Liver (tissue), 8 donors: ENCODE measurements at regions not wholly inside any gene's neighbourhood (a gene's known extent, or its start where the extent isn't known, plus 50 kb on each side); places are given as distances from the start of the nearest gene placed in this dataset.

Experiments used
- DNase-seq: peaks from one replicate; pipeline ENCODE4 v3.0.0-alpha.2; 2017; ENCODE audit warnings: low spot score
- H3K27ac ChIP-seq, 2 donors: one replicate each; pipeline ENCODE4 v1.7.0; 2013; ENCODE audit warnings: inconsistent platforms in 2 of 2, low read length in 2 of 2, control low read depth in 1 of 2, low read depth in 1 of 2, mild to moderate bottlenecking in 1 of 2
- H3K27me3 ChIP-seq, 4 donors: one replicate each; pipeline versions ENCODE4 v1.6.1 to v1.7.0; 2013; ENCODE audit warnings: low read length in 3 of 4, inconsistent platforms in 1 of 4, mild to moderate bottlenecking in 1 of 4, moderate library complexity in 1 of 4; ENCODE audit not compliant: control insufficient read depth in 4 of 4, insufficient read depth in 4 of 4
- H3K36me3 ChIP-seq, 4 donors: one replicate each; pipeline versions ENCODE4 v1.6.1 to v1.7.0; 2013; ENCODE audit warnings: low read length in 3 of 4, mild to moderate bottlenecking in 3 of 4, low read depth in 1 of 4, moderate library complexity in 1 of 4; ENCODE audit not compliant: control insufficient read depth in 4 of 4, insufficient read depth in 3 of 4
- H3K4me1 ChIP-seq, 4 donors: one replicate each; pipeline versions ENCODE4 v1.6.1 to v1.7.0; 2013; ENCODE audit warnings: low read length in 3 of 4, mild to moderate bottlenecking in 3 of 4, moderate library complexity in 1 of 4; ENCODE audit not compliant: control insufficient read depth in 4 of 4, insufficient read depth in 4 of 4
- H3K4me3 ChIP-seq, 3 donors: one replicate each; pipeline versions ENCODE4 v1.6.1 to v1.7.0; 2013; ENCODE audit warnings: low read length in 3 of 3, control low read depth in 1 of 3, low read depth in 1 of 3, mild to moderate bottlenecking in 1 of 3
- H3K9ac ChIP-seq, 2 donors: one replicate each; pipeline ENCODE4 v1.7.0; 2013; ENCODE audit warnings: low read length in 2 of 2, mild to moderate bottlenecking in 2 of 2, moderate library complexity in 2 of 2, control low read depth in 1 of 2, low read depth in 1 of 2
- H3K9me3 ChIP-seq, 4 donors: one replicate each; pipeline versions ENCODE4 v1.6.1 to v1.7.0; 2013; ENCODE audit warnings: low read length in 3 of 4; ENCODE audit not compliant: control insufficient read depth in 4 of 4
- ATF3 ChIP-seq: IDR thresholded peaks from 2 replicates; pipeline ENCODE4 v1.6.1; 2016; ENCODE audit warnings: antibody characterized with exemption
- CTCF ChIP-seq: fragments of 150-350 bp; IDR thresholded peaks from 2 replicates; pipeline ENCODE4 v1.5.1; 2017; ENCODE audit warnings: improper control_type of control experiment, low read depth, low read length; ENCODE audit not compliant: missing input control
- EGR1 ChIP-seq, 2 donors: IDR thresholded peaks; 2 replicates each; pipeline ENCODE4 v1.6.1; 2016 to 2018; ENCODE audit warnings: antibody characterized with exemption in 2 of 2, low read depth in 2 of 2
- FOXA1 ChIP-seq: IDR thresholded peaks from 2 replicates; pipeline ENCODE4 v1.6.1; 2016; ENCODE audit warnings: antibody characterized with exemption
- FOXA2 ChIP-seq: IDR thresholded peaks from 2 replicates; pipeline ENCODE4 v1.6.1; 2016; ENCODE audit warnings: antibody characterized with exemption
- GABPA ChIP-seq, 2 donors: IDR thresholded peaks in 1 of 2; conservative IDR thresholded peaks in 1 of 2; 2 replicates each; pipeline ENCODE4 v1.6.1; 2016; ENCODE audit warnings: antibody characterized with exemption in 2 of 2, mild to moderate bottlenecking in 1 of 2, moderate library complexity in 1 of 2
- HNF4A ChIP-seq, 2 donors: conservative IDR thresholded peaks; 2 replicates each; pipeline ENCODE4 v1.6.1; 2016; ENCODE audit warnings: antibody characterized with exemption in 2 of 2, mild to moderate bottlenecking in 2 of 2
- HNF4G ChIP-seq: IDR thresholded peaks from 2 replicates; pipeline ENCODE4 v1.6.1; 2016; ENCODE audit warnings: antibody characterized with exemption
- JUND ChIP-seq, 2 donors: IDR thresholded peaks; 2 replicates each; pipeline ENCODE4 v1.6.1; 2016; ENCODE audit warnings: antibody characterized with exemption in 2 of 2
- MAX ChIP-seq: IDR thresholded peaks from 2 replicates; pipeline ENCODE4 v1.6.1; 2016; ENCODE audit warnings: antibody characterized with exemption
- NR2F2 ChIP-seq: IDR thresholded peaks from 2 replicates; pipeline ENCODE4 v1.6.1; 2016; ENCODE audit warnings: antibody characterized with exemption
- RAD21 ChIP-seq, 2 donors: IDR thresholded peaks; 2 replicates each; pipeline ENCODE4 v1.6.1; 2016; ENCODE audit warnings: antibody characterized with exemption in 2 of 2, mild to moderate bottlenecking in 2 of 2
- REST ChIP-seq: IDR thresholded peaks from 2 replicates; pipeline ENCODE4 v1.6.1; 2016; ENCODE audit warnings: antibody characterized with exemption, mild to moderate bottlenecking
- RXRA ChIP-seq, 2 donors: IDR thresholded peaks; 2 replicates each; pipeline ENCODE4 v1.6.1; 2017 to 2018; ENCODE audit warnings: antibody characterized with exemption in 2 of 2, mild to moderate bottlenecking in 1 of 2
- SP1 ChIP-seq: IDR thresholded peaks from 2 replicates; pipeline ENCODE4 v1.6.1; 2018; ENCODE audit warnings: antibody characterized with exemption, mild to moderate bottlenecking
- TAF1 ChIP-seq: conservative IDR thresholded peaks from 2 replicates; pipeline ENCODE4 v1.6.1; 2016; ENCODE audit warnings: antibody characterized with exemption, mild to moderate bottlenecking
- YY1 ChIP-seq: IDR thresholded peaks from 2 replicates; pipeline ENCODE4 v1.6.1; 2016; ENCODE audit warnings: antibody characterized with exemption, mild to moderate bottlenecking
- ZBTB33 ChIP-seq: IDR thresholded peaks from 2 replicates; pipeline ENCODE4 v1.6.1; 2016; ENCODE audit warnings: antibody characterized with exemption
- WGBS: extraction: QIAGEN DNeasy Blood & Tissue Kit; methylation state at CpG from one replicate; pipeline ENCODE4 v1.1.7; 2013; 5-methylcytosine and 5-hydroxymethylcytosine counted together
- donor health status: healthy.
- donor health status: healthy.
- donor health status: healthy.
- donor health status: healthy.
- donor health status: healthy.

GRCh38 chr5:54692631-54693030 is 175.1 kb downstream of the SNX18 start:
- Histone ChIP-seq H3K36me3 (no peaks in the 10 kb centered on the region), H3K9me3 (no peaks in the 10 kb centered on the region), H3K4me1 (peaks cover 0 to 2% (median 0%) of the 10 kb centered on the region in 4 donors), H3K27me3 (no peaks in the 10 kb centered on the region), H3K27ac (no peak overlapping the region), H3K9ac (no peak overlapping the region), H3K4me3 (no peak overlapping the region)
- no peak for TF ChIP-seq RXRA (IDR thresholded peaks at IDR 0.05)
- TF ChIP-seq NR2F2 = no peak
- no peak for DNase-seq
- 74% methylated on average over 4 of the region's 4 CpGs for WGBS

GRCh38 chr5:54691656-54692055 is 174.1 kb downstream of the SNX18 start:
- H3K27me3 ChIP-seq = no peaks in the 10 kb centered on the region
- H3K9me3 ChIP-seq = no peaks in the 10 kb centered on the region
- H3K4me1 ChIP-seq = peaks cover 0 to 2% (median 0%) of the 10 kb centered on the region in 4 donors
- TF ChIP-seq YY1 = no peak
- TF ChIP-seq HNF4A (conservative IDR thresholded peaks at IDR 0.05) = no peak
- no peak for TF ChIP-seq FOXA1
- 97% methylated on average over 3 of the region's 3 CpGs for WGBS
- H3K4me3 ChIP-seq = no peak overlapping the region
- no peaks in the 10 kb centered on the region for H3K36me3 ChIP-seq
- no peak overlapping the region for H3K27ac ChIP-seq
- no peak for DNase-seq
- no peak overlapping the region for H3K9ac ChIP-seq

- H3K9ac ChIP-seq = no peak overlapping the region
- no peak for DNase-seq
- WGBS = 94% methylated on average over 3 of the region's 3 CpGs
- no peaks in the 10 kb centered on the region for H3K36me3 ChIP-seq
- no peaks in the 10 kb centered on the region for H3K4me1 ChIP-seq
- no peaks in the 10 kb centered on the region for H3K9me3 ChIP-seq
- no peaks in the 10 kb centered on the region for H3K27me3 ChIP-seq
- no peak overlapping the region for H3K27ac ChIP-seq
- no peak overlapping the region for H3K4me3 ChIP-seq
- TF ChIP-seq NR2F2 = no peak
- TF ChIP-seq HNF4A (conservative IDR thresholded peaks at IDR 0.05) = no peak
- TF ChIP-seq FOXA2 = no peak
- no peak for TF ChIP-seq CTCF
- TF ChIP-seq GABPA (IDR thresholded peaks at IDR 0.05 in 1 of 2, conservative IDR thresholded peaks at IDR 0.05 in 1 of 2) = no peak
- no peak for TF ChIP-seq MAX
- TF ChIP-seq TAF1 = no peak
- TF ChIP-seq ATF3 = no peak
- no peak for TF ChIP-seq REST
- no peak for TF ChIP-seq ZBTB33
- TF ChIP-seq YY1 = no peak
- no peak for TF ChIP-seq JUND (IDR thresholded peaks at IDR 0.05)
- TF ChIP-seq RXRA (IDR thresholded peaks at IDR 0.05) = no peak
- no peak for TF ChIP-seq HNF4G
- TF ChIP-seq RAD21 (IDR thresholded peaks at IDR 0.05) = no peak
- no peak for TF ChIP-seq FOXA1
- TF ChIP-seq SP1 = no peak
- TF ChIP-seq EGR1 (IDR thresholded peaks at IDR 0.05; ENCODE audit: low read depth in 2 of 2) = no peak
Measured at GRCh38 chr5:54689411-54690251, 172.1 kb downstream of the SNX18 start.
